ENCODE measurements at regions not wholly inside any gene's neighbourhood (a gene's known extent, or its start where the extent isn't known, plus 50 kb on each side); places are given as distances from the start of the nearest gene placed in this dataset.

DNA sequence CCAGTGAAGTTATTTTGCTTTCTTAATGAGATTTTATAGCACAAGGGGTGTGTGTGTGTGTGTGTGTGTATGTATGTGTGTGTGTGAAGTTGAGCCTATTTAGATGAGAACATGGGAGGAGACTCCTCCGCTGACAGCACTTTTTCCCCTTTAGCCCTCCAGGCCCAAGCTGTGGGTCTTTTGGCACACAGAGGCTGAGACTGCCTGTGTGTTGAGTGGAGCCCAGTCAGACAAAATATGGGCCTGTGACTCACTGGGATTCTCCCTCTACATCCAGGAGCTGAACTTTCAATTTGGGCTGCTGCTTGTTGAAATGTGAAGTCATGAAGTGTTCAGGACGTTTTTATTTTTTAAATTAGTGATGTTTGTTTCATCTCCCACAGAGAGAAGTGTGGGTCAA is 108.0 kb downstream of the MFSD1 start (continued):
- TF ChIP-seq, protein P1, sequence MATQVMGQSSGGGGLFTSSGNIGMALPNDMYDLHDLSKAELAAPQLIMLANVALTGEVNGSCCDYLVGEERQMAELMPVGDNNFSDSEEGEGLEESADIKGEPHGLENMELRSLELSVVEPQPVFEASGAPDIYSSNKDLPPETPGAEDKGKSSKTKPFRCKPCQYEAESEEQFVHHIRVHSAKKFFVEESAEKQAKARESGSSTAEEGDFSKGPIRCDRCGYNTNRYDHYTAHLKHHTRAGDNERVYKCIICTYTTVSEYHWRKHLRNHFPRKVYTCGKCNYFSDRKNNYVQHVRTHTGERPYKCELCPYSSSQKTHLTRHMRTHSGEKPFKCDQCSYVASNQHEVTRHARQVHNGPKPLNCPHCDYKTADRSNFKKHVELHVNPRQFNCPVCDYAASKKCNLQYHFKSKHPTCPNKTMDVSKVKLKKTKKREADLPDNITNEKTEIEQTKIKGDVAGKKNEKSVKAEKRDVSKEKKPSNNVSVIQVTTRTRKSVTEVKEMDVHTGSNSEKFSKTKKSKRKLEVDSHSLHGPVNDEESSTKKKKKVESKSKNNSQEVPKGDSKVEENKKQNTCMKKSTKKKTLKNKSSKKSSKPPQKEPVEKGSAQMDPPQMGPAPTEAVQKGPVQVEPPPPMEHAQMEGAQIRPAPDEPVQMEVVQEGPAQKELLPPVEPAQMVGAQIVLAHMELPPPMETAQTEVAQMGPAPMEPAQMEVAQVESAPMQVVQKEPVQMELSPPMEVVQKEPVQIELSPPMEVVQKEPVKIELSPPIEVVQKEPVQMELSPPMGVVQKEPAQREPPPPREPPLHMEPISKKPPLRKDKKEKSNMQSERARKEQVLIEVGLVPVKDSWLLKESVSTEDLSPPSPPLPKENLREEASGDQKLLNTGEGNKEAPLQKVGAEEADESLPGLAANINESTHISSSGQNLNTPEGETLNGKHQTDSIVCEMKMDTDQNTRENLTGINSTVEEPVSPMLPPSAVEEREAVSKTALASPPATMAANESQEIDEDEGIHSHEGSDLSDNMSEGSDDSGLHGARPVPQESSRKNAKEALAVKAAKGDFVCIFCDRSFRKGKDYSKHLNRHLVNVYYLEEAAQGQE (IDR thresholded peaks at IDR 0.05; ENCODE audit: low read depth), result no peak
- no peak for TF ChIP-seq JUND (IDR thresholded peaks at IDR 0.05)

DNA sequence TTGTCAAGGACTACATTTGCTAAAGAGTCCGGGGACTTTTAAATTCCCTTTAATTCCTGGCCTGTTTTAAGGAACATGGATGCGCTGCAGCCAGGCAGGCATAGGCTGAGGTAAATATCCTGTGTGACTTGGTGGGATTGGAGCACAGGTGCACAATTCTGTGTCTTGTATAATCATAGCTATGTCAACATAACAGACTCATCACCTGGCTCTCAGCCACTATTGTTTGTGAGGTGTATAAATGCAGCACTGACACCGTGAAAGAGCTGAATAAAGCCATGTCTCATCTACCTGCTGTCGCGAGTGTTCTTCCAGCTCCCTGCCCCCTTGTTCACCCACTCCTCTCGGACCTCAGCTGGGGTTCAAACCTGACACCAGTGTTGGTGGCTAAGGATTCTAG is 109.7 kb downstream of the MFSD1 start:
- Histone ChIP-seq H3K9me3 (ENCODE audit: control insufficient read depth in 1 of 2, insufficient read depth in 1 of 2, low read depth in 1 of 2, low read length in 2 of 2) (no peaks in the 10 kb centered on the region), H3K9me2 (ENCODE audit: insufficient read depth) (no peaks in the 10 kb centered on the region), H3K4me1 (ENCODE audit: control insufficient read depth in 1 of 2, insufficient read depth in 2 of 2, low read length in 2 of 2) (no peaks in the 10 kb centered on the region), H2AFZ (ENCODE audit: low read depth, low read length, poor library complexity, severe bottlenecking) (no peak overlapping the region), H3K4me2 (ENCODE audit: low read length) (no peak overlapping the region), H3K9ac (ENCODE audit: low read length) (no peak overlapping the region), H3K4me3 (replicated peaks in 1 of 2; ENCODE audit: low read depth in 1 of 2, low read length in 2 of 2) (no peak overlapping the region), H4K20me1 (ENCODE audit: insufficient read depth) (no peaks in the 10 kb centered on the region), H3K27me3 (ENCODE audit: insufficient read depth, low read length) (no peaks in the 10 kb centered on the region), H3K27ac (ENCODE audit: low read depth, low read length) (no peak overlapping the region), H3K79me2 (ENCODE audit: insufficient read depth, low read length) (no peaks in the 10 kb centered on the region), H3K36me3 (ENCODE audit: control insufficient read depth in 1 of 2, insufficient read depth in 2 of 2, low read length in 2 of 2) (no peaks in the 10 kb centered on the region)
- ChIA-PET RAD21 (ENCODE audit: low non-redundant PET in 1 of 2, low total read pairs in 2 of 2, uncharacterized antibody in 2 of 2, unreplicated experiment in 2 of 2) (no interaction called here), CTCF (no interaction called here), POLR2A (no interaction called here)
- BruUV-seq (replicated peaks), result no TSS peak
- ATAC-seq (no peak), DNase-seq (ENCODE audit: low read depth, low spot score) (no peak)
- no peak for TF ChIP-seq SIN3A (IDR thresholded peaks at IDR 0.05; ENCODE audit: low read depth)
- no peak for TF ChIP-seq ZNF274 (IDR thresholded peaks at IDR 0.05; ENCODE audit: low read depth, low read length)
- no peak for TF ChIP-seq EZH2 (IDR thresholded peaks at IDR 0.05)
- TF ChIP-seq, protein P2, sequence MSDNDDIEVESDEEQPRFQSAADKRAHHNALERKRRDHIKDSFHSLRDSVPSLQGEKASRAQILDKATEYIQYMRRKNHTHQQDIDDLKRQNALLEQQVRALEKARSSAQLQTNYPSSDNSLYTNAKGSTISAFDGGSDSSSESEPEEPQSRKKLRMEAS (IDR thresholded peaks at IDR 0.05), result no peak
- no peak for TF ChIP-seq CBX3 (IDR thresholded peaks at IDR 0.05; ENCODE audit: low read depth)
- TF ChIP-seq RAD21 (IDR thresholded peaks at IDR 0.05; ENCODE audit: low read depth), result no peak
- TF ChIP-seq POLR2A (IDR thresholded peaks at IDR 0.05; ENCODE audit: borderline replicate concordance, extremely low read depth, insufficient read depth, insufficient read length), result no peak
- TF ChIP-seq JUND (IDR thresholded peaks at IDR 0.05), result no peak
- TF ChIP-seq ZFX (IDR thresholded peaks at IDR 0.05), result no peak
- TF ChIP-seq EGR1 (IDR thresholded peaks at IDR 0.05; ENCODE audit: low read depth), result no peak
- TF ChIP-seq, protein P1 (IDR thresholded peaks at IDR 0.05; ENCODE audit: low read depth), result no peak
- no peak for TF ChIP-seq YY1 (IDR thresholded peaks at IDR 0.05; ENCODE audit: extremely low read depth, insufficient replicate concordance, low read depth, low read length)
- TF ChIP-seq CEBPB (IDR thresholded peaks at IDR 0.05; ENCODE audit: low read depth), result no peak
- TF ChIP-seq POLR2AphosphoS5 (IDR thresholded peaks at IDR 0.05; ENCODE audit: low read depth, low read length), result no peak
- no peak for TF ChIP-seq SP1 (IDR thresholded peaks at IDR 0.05; ENCODE audit: low read depth)
- TF ChIP-seq, protein P3, sequence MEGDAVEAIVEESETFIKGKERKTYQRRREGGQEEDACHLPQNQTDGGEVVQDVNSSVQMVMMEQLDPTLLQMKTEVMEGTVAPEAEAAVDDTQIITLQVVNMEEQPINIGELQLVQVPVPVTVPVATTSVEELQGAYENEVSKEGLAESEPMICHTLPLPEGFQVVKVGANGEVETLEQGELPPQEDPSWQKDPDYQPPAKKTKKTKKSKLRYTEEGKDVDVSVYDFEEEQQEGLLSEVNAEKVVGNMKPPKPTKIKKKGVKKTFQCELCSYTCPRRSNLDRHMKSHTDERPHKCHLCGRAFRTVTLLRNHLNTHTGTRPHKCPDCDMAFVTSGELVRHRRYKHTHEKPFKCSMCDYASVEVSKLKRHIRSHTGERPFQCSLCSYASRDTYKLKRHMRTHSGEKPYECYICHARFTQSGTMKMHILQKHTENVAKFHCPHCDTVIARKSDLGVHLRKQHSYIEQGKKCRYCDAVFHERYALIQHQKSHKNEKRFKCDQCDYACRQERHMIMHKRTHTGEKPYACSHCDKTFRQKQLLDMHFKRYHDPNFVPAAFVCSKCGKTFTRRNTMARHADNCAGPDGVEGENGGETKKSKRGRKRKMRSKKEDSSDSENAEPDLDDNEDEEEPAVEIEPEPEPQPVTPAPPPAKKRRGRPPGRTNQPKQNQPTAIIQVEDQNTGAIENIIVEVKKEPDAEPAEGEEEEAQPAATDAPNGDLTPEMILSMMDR (IDR thresholded peaks at IDR 0.05 in 2 of 3, conservative IDR thresholded peaks at IDR 0.05 in 1 of 3; ENCODE audit: borderline replicate concordance in 1 of 3, insufficient read depth in 1 of 3, low read depth in 2 of 3, low read length in 2 of 3), result no peak
- no peak for TF ChIP-seq FOSL1 (IDR thresholded peaks at IDR 0.05; ENCODE audit: low read depth)
- no peak for TF ChIP-seq SRF (IDR thresholded peaks at IDR 0.05; ENCODE audit: low read depth)
- no peak for TF ChIP-seq TCF7L2 (IDR thresholded peaks at IDR 0.05; ENCODE audit: borderline replicate concordance, extremely low read depth, insufficient read depth, insufficient read length)
- intact Hi-C loops (cut with micrococcal nuclease), result no loop called here

Measured in HCT116 (cell line).